ENCODE measurements at regions not wholly inside any gene's neighbourhood (a gene's known extent, or its start where the extent isn't known, plus 50 kb on each side); places are given as distances from the start of the nearest gene placed in this dataset.

- DNase-seq, result no peak
Observed at GRCh38 chr19:32172566-32173160, 172.7 kb upstream of the ZNF507 start.

- no peak for DNase-seq
Observed at GRCh38 chr19:32173836-32174235, 171.6 kb upstream of the ZNF507 start.

GRCh38 chr19:32174386-32175113 is 170.9 kb upstream of the ZNF507 start:
- DNase-seq, result no peak

- no peak for DNase-seq
Observed at GRCh38 chr19:32176591-32176990, 168.8 kb upstream of the ZNF507 start.

- DNase-seq, result no peak
Observed at GRCh38 chr19:32177686-32178085, 167.7 kb upstream of the ZNF507 start.

- no peak for DNase-seq
Observed at GRCh38 chr19:32178401-32178800, 167.0 kb upstream of the ZNF507 start.

GRCh38 chr19:32178956-32179355 is 166.5 kb upstream of the ZNF507 start:
- DNase-seq, result no peak

GRCh38 chr19:32181216-32181920 is 164.0 kb upstream of the ZNF507 start:
- DNase-seq, result no peak

- DNase-seq, result no peak
Observed at GRCh38 chr19:32186542-32187330, 158.7 kb upstream of the ZNF507 start.

- no peak for DNase-seq
Observed at GRCh38 chr19:32188921-32189320, 156.5 kb upstream of the ZNF507 start.

GRCh38 chr19:32189956-32190706 is 155.3 kb upstream of the ZNF507 start:
- DNase-seq, result no peak

- no peak for DNase-seq
Observed at GRCh38 chr19:32191921-32192320, 153.5 kb upstream of the ZNF507 start.

GRCh38 chr19:32195706-32196610 is 149.5 kb upstream of the ZNF507 start:
- DNase-seq, result no peak

GRCh38 chr19:32196690-32197420 is 148.6 kb upstream of the ZNF507 start:
- DNase-seq, result no peak

- DNase-seq, result no peak
Observed at GRCh38 chr19:32197896-32198882, 147.2 kb upstream of the ZNF507 start.

- no peak for DNase-seq
Observed at GRCh38 chr19:32199501-32200040, 145.8 kb upstream of the ZNF507 start.

- DNase-seq, result no peak
Observed at GRCh38 chr19:32200312-32201038, 144.9 kb upstream of the ZNF507 start.

Measured in right lung (tissue), 2 donors.